KMS-11 (cell line): ENCODE measurements at regions not wholly inside any gene's neighbourhood (a gene's known extent, or its start where the extent isn't known, plus 50 kb on each side); places are given as distances from the start of the nearest gene placed in this dataset.

ENCODE experiments used
- H2AFZ ChIP-seq: fragments of 200-600 bp; sonication (generic); 2 replicates; pipeline ENCODE4 v1.6.1; 2016; ENCODE audit warnings: antibody characterized with exemption, mixed run types, low read depth
- H3K27ac ChIP-seq: fragments of 200-600 bp; sonication (generic); 2 replicates; pipeline ENCODE4 v1.6.1; 2016; ENCODE audit warnings: mild to moderate bottlenecking, mixed run types
- H3K27me3 ChIP-seq: fragments of 200-600 bp; sonication (generic); 2 replicates; pipeline ENCODE4 v1.6.1; 2017; ENCODE audit warnings: mild to moderate bottlenecking, low read depth, mixed run types, moderate library complexity; ENCODE audit not compliant: insufficient read depth
- H3K36me3 ChIP-seq: fragments of 200-600 bp; sonication (generic); 2 replicates; pipeline ENCODE4 v1.6.1; 2017; ENCODE audit warnings: mild to moderate bottlenecking, mixed run types; ENCODE audit not compliant: insufficient read depth
- H3K4me1 ChIP-seq: fragments of 200-600 bp; sonication (generic); 2 replicates; pipeline ENCODE4 v1.6.1; 2016; ENCODE audit warnings: mild to moderate bottlenecking, low read depth, mixed run types; ENCODE audit not compliant: poor library complexity, severe bottlenecking
- H3K4me2 ChIP-seq: fragments of 200-600 bp; sonication (generic); 2 replicates; pipeline ENCODE4 v1.7.0; 2016; ENCODE audit warnings: mild to moderate bottlenecking, mixed run types
- H3K4me3 ChIP-seq: fragments of 200-600 bp; sonication (generic); IDR thresholded peaks from 2 replicates; pipeline ENCODE4 v1.6.1; 2017; ENCODE audit warnings: low read depth, low read length, mixed read lengths; ENCODE audit not compliant: insufficient read depth
- H3K79me2 ChIP-seq: fragments of 200-600 bp; sonication (generic); 2 replicates; pipeline ENCODE4 v1.6.1; 2016; ENCODE audit warnings: low read depth, mixed run types; ENCODE audit not compliant: insufficient read depth
- H3K9ac ChIP-seq: fragments of 200-600 bp; sonication (generic); 2 replicates; pipeline ENCODE4 v1.6.1; 2016; ENCODE audit warnings: mild to moderate bottlenecking, mixed run types
- H4K20me1 ChIP-seq: fragments of 200-600 bp; sonication (generic); 2 replicates; pipeline ENCODE4 v1.6.1; 2016; ENCODE audit warnings: mild to moderate bottlenecking, mixed run types; ENCODE audit not compliant: insufficient read depth
- CTCF ChIP-seq: fragments of 200-600 bp; sonication (generic); conservative IDR thresholded peaks from 2 replicates; pipeline ENCODE4 v1.6.1; 2017; ENCODE audit warnings: low read depth, mild to moderate bottlenecking, antibody characterized with exemption, low read length, moderate library complexity, mixed read lengths

- H3K79me2 ChIP-seq = no peaks in the 10 kb centered on the region
- H2AFZ ChIP-seq = no peak overlapping the region
- H3K4me1 ChIP-seq = no peaks in the 10 kb centered on the region
- TF ChIP-seq CTCF = no peak
- H3K36me3 ChIP-seq = no peaks in the 10 kb centered on the region
- H3K9ac ChIP-seq = no peak overlapping the region
- H3K27ac ChIP-seq = no peak overlapping the region
- H3K4me3 ChIP-seq = no peak overlapping the region
- no peak overlapping the region for H3K4me2 ChIP-seq
- no peaks in the 10 kb centered on the region for H4K20me1 ChIP-seq
- no peaks in the 10 kb centered on the region for H3K27me3 ChIP-seq
Measured at GRCh38 chr4:104099141-104099540, 379.4 kb upstream of the TACR3 start.

GRCh38 chr4:104093247-104093646 lies 373.5 kb upstream of the TACR3 start:
- H4K20me1 ChIP-seq = no peaks in the 10 kb centered on the region
- no peak overlapping the region for H3K27ac ChIP-seq
- no peaks in the 10 kb centered on the region for H3K27me3 ChIP-seq
- no peaks in the 10 kb centered on the region for H3K36me3 ChIP-seq
- H3K79me2 ChIP-seq = no peaks in the 10 kb centered on the region
- no peak overlapping the region for H3K4me2 ChIP-seq
- TF ChIP-seq CTCF = no peak
- H3K9ac ChIP-seq = no peak overlapping the region
- H3K4me3 ChIP-seq = no peak overlapping the region
- no peak overlapping the region for H2AFZ ChIP-seq
- H3K4me1 ChIP-seq = no peaks in the 10 kb centered on the region

GRCh38 chr4:104073229-104073628 lies 353.4 kb upstream of the TACR3 start:
- Histone ChIP-seq H3K9ac (no peak overlapping the region), H3K27me3 (no peaks in the 10 kb centered on the region), H4K20me1 (no peaks in the 10 kb centered on the region), H3K4me1 (no peaks in the 10 kb centered on the region), H2AFZ (no peak overlapping the region), H3K79me2 (no peaks in the 10 kb centered on the region), H3K4me3 (no peak overlapping the region), H3K36me3 (no peaks in the 10 kb centered on the region), H3K27ac (no peak overlapping the region), H3K4me2 (no peak overlapping the region)
- no peak for TF ChIP-seq CTCF

GRCh38 chr4:104066533-104066932 lies 346.7 kb upstream of the TACR3 start:
- Histone ChIP-seq H2AFZ (no peak overlapping the region), H3K9ac (no peak overlapping the region)
- TF ChIP-seq CTCF = no peak

More at GRCh38 chr4:104066533-104066932, 346.7 kb upstream of the TACR3 start:
- Histone ChIP-seq H3K27me3 (no peaks in the 10 kb centered on the region), H3K36me3 (no peaks in the 10 kb centered on the region), H3K4me3 (no peak overlapping the region), H3K27ac (no peak overlapping the region), H3K79me2 (no peaks in the 10 kb centered on the region), H3K4me1 (peaks cover 30% of the 10 kb centered on the region), H4K20me1 (no peaks in the 10 kb centered on the region), H3K4me2 (peak overlapping the region; percentile 18)
